Activated CD8-positive, alpha-beta T cell treated with anti-CD3 and anti-CD28 coated beads for 36 hours (primary cell): ENCODE measurements at regions not wholly inside any gene's neighbourhood (a gene's known extent, or its start where the extent isn't known, plus 50 kb on each side); places are given as distances from the start of the nearest gene placed in this dataset.

Experiments used
- ATAC-seq: fragments of 200-7000 bp; cut with Tn5 transposase; one replicate; pipeline ENCODE4 v1.10.0; 2021; ENCODE audit warnings: mild to moderate bottlenecking, moderate library complexity
- CTCF ChIA-PET: fragments of 350-600 bp; sonication (Branson Sonifier 250); formaldehyde crosslinking; loops from one replicate; lab custom pipeline; 2021; ENCODE audit warnings: antibody characterized with exemption; lab: Charles Lee
- POLR2A ChIA-PET: fragments of 350-600 bp; sonication (Branson Sonifier 250); formaldehyde crosslinking; loops from one replicate; lab custom pipeline; 2021; ENCODE audit warnings: antibody characterized with exemption; lab: Charles Lee
- DNase-seq: peaks from one replicate; pipeline ENCODE4 v3.0.0-alpha.2; 2020
- H3K27ac Mint-ChIP-seq: one replicate; pipeline ENCODE4 v1.8.0; 2021; ENCODE audit warnings: mild to moderate bottlenecking, mixed read lengths
- H3K27me3 Mint-ChIP-seq: one replicate; pipeline ENCODE4 v1.8.0; 2021; ENCODE audit warnings: mixed read lengths
- H3K36me3 Mint-ChIP-seq: one replicate; pipeline ENCODE4 v1.8.0; 2021; ENCODE audit warnings: low read depth, mixed read lengths
- H3K4me1 Mint-ChIP-seq: one replicate; pipeline ENCODE4 v1.8.0; 2021; ENCODE audit warnings: low read depth, mixed read lengths
- H3K4me3 Mint-ChIP-seq: one replicate; pipeline ENCODE4 v1.8.0; 2021; ENCODE audit warnings: mild to moderate bottlenecking, moderate library complexity, mixed read lengths
- H3K9me3 Mint-ChIP-seq: one replicate; pipeline ENCODE4 v1.8.0; 2021; ENCODE audit warnings: mixed read lengths
- intact Hi-C: fragments of 100-400 bp; cut with micrococcal nuclease; formaldehyde crosslinking; loops from one replicate; pipeline ENCODE4 v1.10.0; 2022
- TF ChIP-seq, protein P1 (sequence below): fragments of 200-600 bp; IDR thresholded peaks from one replicate; pipeline ENCODE4 v1.8.0; 2022; ENCODE audit warnings: antibody characterized with exemption, mild to moderate bottlenecking

GRCh38 chr1:101079341-101079740 lies 53.8 kb upstream of the DPH5 start:
- Mint-ChIP-seq H3K27ac (no peak overlapping the region), H3K4me1 (peaks cover 40% of the 10 kb centered on the region), H3K36me3 (peaks cover 61% of the 10 kb centered on the region), H3K9me3 (peaks cover 11% of the 10 kb centered on the region), H3K4me3 (no peak overlapping the region), H3K27me3 (no peaks in the 10 kb centered on the region)
- ChIA-PET POLR2A (no interaction called here), CTCF (interaction anchor here (1.7 kb wide), 1 partner anchor 209 kb away, joined by 5 read pairs; no protein-coding TSS in a partner anchor)
- intact Hi-C loops, result no loop called here
- ATAC-seq (no peak), DNase-seq (no peak)
- TF ChIP-seq, protein P1, sequence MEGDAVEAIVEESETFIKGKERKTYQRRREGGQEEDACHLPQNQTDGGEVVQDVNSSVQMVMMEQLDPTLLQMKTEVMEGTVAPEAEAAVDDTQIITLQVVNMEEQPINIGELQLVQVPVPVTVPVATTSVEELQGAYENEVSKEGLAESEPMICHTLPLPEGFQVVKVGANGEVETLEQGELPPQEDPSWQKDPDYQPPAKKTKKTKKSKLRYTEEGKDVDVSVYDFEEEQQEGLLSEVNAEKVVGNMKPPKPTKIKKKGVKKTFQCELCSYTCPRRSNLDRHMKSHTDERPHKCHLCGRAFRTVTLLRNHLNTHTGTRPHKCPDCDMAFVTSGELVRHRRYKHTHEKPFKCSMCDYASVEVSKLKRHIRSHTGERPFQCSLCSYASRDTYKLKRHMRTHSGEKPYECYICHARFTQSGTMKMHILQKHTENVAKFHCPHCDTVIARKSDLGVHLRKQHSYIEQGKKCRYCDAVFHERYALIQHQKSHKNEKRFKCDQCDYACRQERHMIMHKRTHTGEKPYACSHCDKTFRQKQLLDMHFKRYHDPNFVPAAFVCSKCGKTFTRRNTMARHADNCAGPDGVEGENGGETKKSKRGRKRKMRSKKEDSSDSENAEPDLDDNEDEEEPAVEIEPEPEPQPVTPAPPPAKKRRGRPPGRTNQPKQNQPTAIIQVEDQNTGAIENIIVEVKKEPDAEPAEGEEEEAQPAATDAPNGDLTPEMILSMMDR, result no peak

DNA sequence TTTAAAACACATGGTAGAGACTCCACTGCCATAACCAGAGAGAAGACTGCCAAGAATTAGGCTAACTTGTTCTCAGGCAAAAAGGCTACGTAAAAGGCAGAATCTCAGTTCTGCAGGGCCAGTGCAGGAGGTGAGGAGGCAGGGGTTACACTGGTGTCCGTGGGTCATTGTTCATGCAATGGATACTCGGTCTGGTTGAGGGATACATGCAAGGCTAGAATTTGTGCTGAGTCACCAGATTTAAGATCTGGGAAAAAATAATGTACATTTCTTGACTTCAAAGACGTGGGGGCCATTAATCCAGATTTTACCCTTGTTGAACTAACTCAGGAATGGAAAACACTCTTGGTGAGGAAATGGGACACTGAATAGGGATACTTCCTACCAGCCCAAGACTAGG lies 52.3 kb upstream of the DPH5 start:
- intact Hi-C loops, result no loop called here
- H3K4me3 Mint-ChIP-seq, result no peak overlapping the region
- H3K27me3 Mint-ChIP-seq, result no peaks in the 10 kb centered on the region
- ATAC-seq (no peak), DNase-seq (no peak)
- H3K27ac Mint-ChIP-seq, result no peak overlapping the region
- ChIA-PET POLR2A (no interaction called here), CTCF (no interaction called here)
- peaks cover 60% of the 10 kb centered on the region for H3K36me3 Mint-ChIP-seq
- peaks cover 11% of the 10 kb centered on the region for H3K9me3 Mint-ChIP-seq
- TF ChIP-seq, protein P1, result no peak
- peaks cover 42% of the 10 kb centered on the region for H3K4me1 Mint-ChIP-seq

DNA sequence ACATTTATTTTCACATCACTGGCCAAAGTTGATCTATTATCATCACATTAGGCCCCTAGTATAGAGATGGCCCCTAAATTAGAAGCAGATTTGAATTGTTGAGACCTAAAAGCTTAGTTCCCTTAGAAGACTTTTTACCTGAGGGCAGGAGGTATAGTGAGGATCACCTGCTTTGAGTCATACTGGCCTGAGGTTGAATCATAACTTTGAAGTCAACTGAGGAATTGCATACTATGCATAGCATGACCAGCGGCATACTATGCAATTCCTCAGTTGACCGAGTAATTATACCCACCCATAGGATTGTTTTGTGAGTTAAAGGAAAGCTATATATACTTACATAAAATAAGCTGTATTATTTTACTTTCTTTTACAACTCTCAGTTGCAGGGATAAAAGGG lies 50.3 kb upstream of the DPH5 start:
- peaks cover 8% of the 10 kb centered on the region for H3K9me3 Mint-ChIP-seq
- CTCF ChIA-PET, result interaction anchor here (0.8 to 1.2 kb wide), 3 partner anchors 12 to 212 kb away, joined by 3 to 4 read pairs (median 3); no protein-coding TSS in a partner anchor
- peaks cover 39% of the 10 kb centered on the region for H3K4me1 Mint-ChIP-seq
- H3K4me3 Mint-ChIP-seq, result no peak overlapping the region
- intact Hi-C loops, result no loop called here
- POLR2A ChIA-PET, result interaction anchor here (0.8 to 1.2 kb wide), 2 partner anchors 22 to 218 kb away, joined by 3 read pairs; no protein-coding TSS in a partner anchor
- peaks cover 52% of the 10 kb centered on the region for H3K36me3 Mint-ChIP-seq
- no peaks in the 10 kb centered on the region for H3K27me3 Mint-ChIP-seq
- no peak overlapping the region for H3K27ac Mint-ChIP-seq
- TF ChIP-seq, protein P1, result no peak
- ATAC-seq, result no peak
- no peak for DNase-seq
